Tibial artery (tissue), 4 donors: ENCODE measurements at regions not wholly inside any gene's neighbourhood (a gene's known extent, or its start where the extent isn't known, plus 50 kb on each side); places are given as distances from the start of the nearest gene placed in this dataset.

Experiments
- DNase-seq, 2 donors: peaks; one replicate each; pipeline ENCODE4 v3.0.0-alpha.2; 2019
- H3K27ac ChIP-seq, 2 donors: fragments of 200-600 bp; sonication (generic) in 1 of 2; 1 replicate in 1 of 2; 2 replicates in 1 of 2; pipeline ENCODE4 v1.5.1; 2018 to 2019; ENCODE audit warnings: mild to moderate bottlenecking in 1 of 2
- H3K27me3 ChIP-seq, 2 donors: fragments of 200-600 bp; sonication (generic) in 1 of 2; one replicate each; pipeline versions ENCODE4 v1.5.1 to v1.6.0; 2016 to 2019
- H3K36me3 ChIP-seq, 3 donors: fragments of 200-600 bp; sonication (generic) in 2 of 3; one replicate each; pipeline ENCODE4 v1.5.1; 2016 to 2019; ENCODE audit warnings: mild to moderate bottlenecking in 2 of 3
- H3K4me1 ChIP-seq, 4 donors: fragments of 200-600 bp; sonication (generic) in 2 of 4; 1 replicate in 3 of 4; 2 replicates in 1 of 4; pipeline ENCODE4 v1.5.1; 2016 to 2019
- H3K4me3 ChIP-seq, 2 donors: fragments of 200-600 bp; sonication (generic) in 1 of 2; 1 replicate in 1 of 2; 2 replicates in 1 of 2; pipeline ENCODE4 v1.5.1; 2018 to 2019; ENCODE audit warnings: mild to moderate bottlenecking in 2 of 2
- H3K9me3 ChIP-seq, 3 donors: fragments of 200-600 bp; sonication (generic) in 1 of 3; one replicate each; pipeline ENCODE4 v1.5.1; 2016 to 2019
- intact Hi-C: fragments of 100-400 bp; cut with DNase I; formaldehyde crosslinking; loops from one replicate; pipeline ENCODE4 v1.15.0; 2023; ENCODE audit warnings: low total_unique reads
- TF ChIP-seq, protein P1 (sequence below), 2 experiments: fragments of 200-600 bp in 1 of 2; fragments of 450-650 bp in 1 of 2; IDR thresholded peaks; one replicate each; pipeline ENCODE4 v1.5.1; 2017 to 2019; ENCODE audit warnings: antibody characterized with exemption in 2 of 2, mild to moderate bottlenecking in 1 of 2, moderate library complexity in 1 of 2

DNA sequence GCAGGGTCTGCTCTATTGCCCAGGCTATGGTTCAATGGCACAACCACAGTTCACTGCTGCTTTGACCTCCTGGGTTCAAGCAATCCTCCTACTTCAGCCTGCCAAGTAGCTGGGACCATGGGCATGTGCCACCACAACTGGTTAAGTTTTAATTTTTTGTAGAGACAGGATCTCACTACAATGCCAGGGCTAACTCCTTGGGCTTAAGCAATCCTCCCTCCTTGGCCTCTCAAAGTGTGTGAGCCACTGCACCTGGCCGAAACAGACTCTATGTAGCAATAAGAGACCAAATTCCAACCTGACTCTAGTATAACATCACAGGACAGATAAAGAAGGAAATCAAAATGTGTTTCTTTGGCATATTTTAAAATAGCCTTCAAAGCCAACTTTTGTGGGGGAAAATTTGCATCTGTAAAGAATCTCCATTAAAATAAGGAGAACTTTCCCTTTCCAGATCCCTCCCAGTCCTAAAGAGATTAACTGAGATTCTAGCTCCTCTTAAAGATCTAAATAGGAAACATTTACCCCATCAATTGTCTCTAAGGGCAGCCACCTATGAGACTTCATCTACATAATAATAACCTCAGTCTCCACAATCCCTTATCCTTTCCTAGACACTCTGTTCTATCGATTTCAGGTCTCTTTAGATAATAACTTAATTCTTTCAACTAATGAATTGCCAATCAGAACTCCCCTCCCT lies 94.7 kb upstream of the PLCB4 start:
- Histone ChIP-seq H3K9me3 (no peaks in the 10 kb centered on the region), H3K27me3 (no peaks in the 10 kb centered on the region), H3K4me1 (peaks cover 0 to 4% (median 0%) of the 10 kb centered on the region in 4 donors), H3K4me3 (no peak overlapping the region), H3K27ac (no peak overlapping the region), H3K36me3 (no peaks in the 10 kb centered on the region)
- DNase-seq, result no peak
- intact Hi-C loops, result no loop called here
- TF ChIP-seq, protein P1, sequence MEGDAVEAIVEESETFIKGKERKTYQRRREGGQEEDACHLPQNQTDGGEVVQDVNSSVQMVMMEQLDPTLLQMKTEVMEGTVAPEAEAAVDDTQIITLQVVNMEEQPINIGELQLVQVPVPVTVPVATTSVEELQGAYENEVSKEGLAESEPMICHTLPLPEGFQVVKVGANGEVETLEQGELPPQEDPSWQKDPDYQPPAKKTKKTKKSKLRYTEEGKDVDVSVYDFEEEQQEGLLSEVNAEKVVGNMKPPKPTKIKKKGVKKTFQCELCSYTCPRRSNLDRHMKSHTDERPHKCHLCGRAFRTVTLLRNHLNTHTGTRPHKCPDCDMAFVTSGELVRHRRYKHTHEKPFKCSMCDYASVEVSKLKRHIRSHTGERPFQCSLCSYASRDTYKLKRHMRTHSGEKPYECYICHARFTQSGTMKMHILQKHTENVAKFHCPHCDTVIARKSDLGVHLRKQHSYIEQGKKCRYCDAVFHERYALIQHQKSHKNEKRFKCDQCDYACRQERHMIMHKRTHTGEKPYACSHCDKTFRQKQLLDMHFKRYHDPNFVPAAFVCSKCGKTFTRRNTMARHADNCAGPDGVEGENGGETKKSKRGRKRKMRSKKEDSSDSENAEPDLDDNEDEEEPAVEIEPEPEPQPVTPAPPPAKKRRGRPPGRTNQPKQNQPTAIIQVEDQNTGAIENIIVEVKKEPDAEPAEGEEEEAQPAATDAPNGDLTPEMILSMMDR (IDR thresholded peaks at IDR 0.05), result no peak

DNA sequence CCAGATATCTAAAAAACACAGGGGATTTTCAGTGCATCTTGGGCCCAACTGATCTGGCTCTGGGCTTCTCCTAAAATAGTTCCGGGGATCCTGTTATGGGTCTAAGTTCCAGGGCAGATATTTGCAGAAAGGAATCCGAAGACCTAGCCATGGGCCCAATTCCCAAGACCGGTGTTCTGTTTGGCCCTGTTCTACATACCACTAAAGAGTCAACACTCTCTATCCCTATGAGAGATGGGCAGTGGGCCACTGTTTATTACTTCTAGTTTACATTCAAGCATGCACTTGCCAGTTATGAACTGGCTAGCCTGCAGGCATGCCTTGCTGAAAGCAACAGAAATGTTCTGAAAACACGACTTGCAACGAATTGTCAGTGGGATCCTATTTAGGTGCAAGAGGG lies 87.4 kb upstream of the PLCB4 start:
- Histone ChIP-seq H3K27me3 (no peaks in the 10 kb centered on the region), H3K36me3 (no peaks in the 10 kb centered on the region), H3K4me1 (peaks cover 0 to 10% (median 4%) of the 10 kb centered on the region in 4 donors), H3K27ac (no peak overlapping the region), H3K9me3 (no peaks in the 10 kb centered on the region), H3K4me3 (no peak overlapping the region)
- intact Hi-C loops, result no loop called here
- TF ChIP-seq, protein P1 (IDR thresholded peaks at IDR 0.05), result no peak
- DNase-seq, result no peak

DNA sequence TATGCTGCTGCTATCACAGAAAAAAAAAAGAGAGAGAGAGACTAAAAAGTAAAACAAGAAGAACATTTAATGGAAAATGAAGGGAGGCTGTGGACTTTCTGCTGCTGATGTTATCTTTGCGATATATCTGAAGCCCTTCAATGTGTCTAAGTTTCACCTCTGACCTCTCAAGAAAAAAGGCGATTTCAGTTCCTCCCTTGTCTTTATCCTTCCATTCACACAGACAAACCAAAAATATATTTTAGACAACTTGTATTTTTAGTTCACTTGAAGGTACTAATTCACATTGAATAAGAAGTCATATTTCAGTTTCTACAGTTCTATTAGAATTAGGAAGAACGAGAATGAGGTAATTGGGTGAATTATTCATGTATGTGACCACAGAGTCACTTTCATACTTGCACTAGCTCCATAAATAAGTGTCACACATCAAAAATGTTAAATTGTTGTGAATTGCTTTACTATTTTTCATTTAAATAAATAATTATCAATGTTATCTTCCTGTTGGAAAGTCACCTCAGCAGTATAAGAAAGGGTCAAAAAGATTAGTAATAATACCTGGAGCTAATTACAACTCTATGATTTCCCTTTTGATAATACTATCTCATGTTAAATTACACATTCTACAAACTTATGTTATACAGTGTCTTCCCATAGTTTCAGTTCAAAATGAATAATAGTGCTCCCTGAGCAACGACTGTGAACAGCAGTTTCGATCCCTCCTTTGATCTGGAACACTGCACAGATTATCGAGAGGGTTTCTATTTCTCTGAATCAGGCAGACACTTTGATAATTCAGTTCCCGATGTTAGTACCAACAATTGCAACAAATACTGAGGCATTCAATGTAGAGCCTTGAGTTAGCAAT lies 85.2 kb upstream of the PLCB4 start:
- TF ChIP-seq, protein P1 (IDR thresholded peaks at IDR 0.05), result no peak
- Histone ChIP-seq H3K4me3 (no peak overlapping the region), H3K36me3 (no peaks in the 10 kb centered on the region), H3K4me1 (peaks cover 0 to 10% (median 4%) of the 10 kb centered on the region in 4 donors), H3K27ac (no peak overlapping the region), H3K27me3 (no peaks in the 10 kb centered on the region), H3K9me3 (no peaks in the 10 kb centered on the region)
- intact Hi-C loops, result no loop called here
- no peak for DNase-seq

DNA sequence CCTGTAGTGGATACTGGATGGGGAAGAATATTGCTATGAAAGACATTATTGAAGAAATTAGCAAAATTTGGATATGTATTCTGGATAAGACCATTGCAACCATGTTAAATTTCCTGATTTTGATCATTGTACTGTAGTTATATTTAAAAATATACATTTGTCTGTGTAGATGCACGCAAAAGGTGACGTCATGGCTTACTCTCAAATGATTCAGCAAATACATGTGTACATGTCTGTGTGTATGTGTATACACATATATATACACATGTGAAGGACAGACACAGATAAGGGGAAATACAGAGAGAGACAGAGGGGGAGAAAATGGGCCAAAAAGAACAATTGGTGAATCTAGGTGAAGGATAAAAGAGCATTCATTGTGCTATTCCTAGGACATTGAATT lies 82.3 kb upstream of the PLCB4 start:
- Histone ChIP-seq H3K4me1 (peaks cover 0 to 2% (median under 1%) of the 10 kb centered on the region in 4 donors), H3K36me3 (no peaks in the 10 kb centered on the region), H3K4me3 (no peak overlapping the region), H3K27me3 (no peaks in the 10 kb centered on the region), H3K27ac (no peak overlapping the region), H3K9me3 (no peaks in the 10 kb centered on the region)
- TF ChIP-seq, protein P1 (IDR thresholded peaks at IDR 0.05), result no peak
- no peak for DNase-seq
- intact Hi-C loops, result no loop called here

DNA sequence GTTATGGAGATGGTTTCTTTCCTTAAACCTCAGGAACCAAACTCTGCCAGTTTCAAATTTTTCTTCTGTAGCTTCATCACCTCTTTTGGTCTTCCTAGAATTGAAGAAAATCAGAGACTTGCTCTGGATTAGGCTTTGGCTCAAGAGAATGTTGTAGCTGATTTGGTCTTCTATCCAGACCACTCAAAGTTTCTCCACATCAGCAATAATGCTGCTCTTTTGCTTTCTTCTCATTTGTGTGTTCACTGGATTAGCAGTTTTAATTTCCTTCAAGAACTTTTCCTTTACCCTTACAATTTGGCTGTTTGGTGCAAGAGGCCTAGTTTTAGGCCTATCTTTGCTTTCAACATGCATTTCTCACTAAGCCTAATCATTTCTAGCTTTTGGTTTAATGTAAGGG lies 78.1 kb upstream of the PLCB4 start:
- intact Hi-C loops, result no loop called here
- TF ChIP-seq, protein P1 (IDR thresholded peaks at IDR 0.05), result no peak

More for the DNA sequence above, 78.1 kb upstream of the PLCB4 start:
- no peaks in the 10 kb centered on the region for H3K36me3 ChIP-seq
- H3K4me3 ChIP-seq, result no peak overlapping the region
- no peaks in the 10 kb centered on the region for H3K4me1 ChIP-seq
- H3K27me3 ChIP-seq, result no peaks in the 10 kb centered on the region
- DNase-seq, result no peak
- no peaks in the 10 kb centered on the region for H3K9me3 ChIP-seq
- no peak overlapping the region for H3K27ac ChIP-seq
